Right ventricle myocardium inferior (tissue), 1 donor: ENCODE measurements at regions not wholly inside any gene's neighbourhood (a gene's known extent, or its start where the extent isn't known, plus 50 kb on each side); places are given as distances from the start of the nearest gene placed in this dataset.
"Not testable (repeated sequence)": the region's sequence is repeated elsewhere in the genome, so short reads cannot be mapped to it uniquely, and the experiment has no call there.

ENCODE experiments used
- ATAC-seq: fragments of 200-7000 bp; cut with Tn5 transposase; one replicate; pipeline ENCODE4 v1.9.1; 2020; ENCODE audit warnings: mild to moderate bottlenecking, moderate library complexity
- DNase-seq: peaks from one replicate; pipeline ENCODE4 v3.0.0; 2021; ENCODE audit errors: missing footprints
- intact Hi-C: fragments of 100-400 bp; cut with DNase I; formaldehyde crosslinking; loops from one replicate; pipeline ENCODE4 v1.11.0; 2022
- donor health status: DM: no; HTN: yes; CAD: no; lungs with severe emphysema.

- intact Hi-C loops: no loop called here
- ATAC-seq: no peak
- DNase-seq: no peak
Observed at GRCh38 chr3:177855021-177855420, 657.7 kb upstream of the TBL1XR1 start.

- no peak for ATAC-seq
- intact Hi-C loops: no loop called here
- no peak for DNase-seq
Observed at GRCh38 chr3:177860184-177860583, 662.9 kb upstream of the TBL1XR1 start.

GRCh38 chr3:177862962-177863491 is 665.7 kb upstream of the TBL1XR1 start:
- intact Hi-C loops: no loop called here
- DNase-seq (no peak), ATAC-seq (no peak)

DNA sequence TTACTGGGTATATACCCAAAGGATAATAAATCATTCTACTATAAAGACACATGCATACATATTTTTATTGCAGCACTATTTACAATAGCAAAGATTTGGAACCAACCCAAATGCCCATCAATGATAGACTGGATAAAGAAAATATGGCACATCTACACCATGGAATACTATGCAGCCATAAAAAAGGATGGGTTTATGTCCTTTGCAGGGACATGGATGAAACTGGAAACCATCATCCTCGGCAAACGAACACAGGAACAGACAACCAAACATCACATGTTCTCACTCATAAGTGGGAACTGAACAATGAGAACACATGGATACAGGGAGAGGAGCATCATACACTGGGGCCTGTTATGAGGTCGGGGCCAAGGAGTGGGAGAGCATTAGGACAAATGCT is 665.0 kb upstream of the KCNMB2 start:
- ATAC-seq, DNase-seq, intact Hi-C loops: not testable (repeated sequence)

GRCh38 chr3:177878192-177878591 is 658.0 kb upstream of the KCNMB2 start:
- DNase-seq (no peak), ATAC-seq (no peak)
- intact Hi-C loops: no loop called here

- DNase-seq: no peak
- no peak for ATAC-seq
- intact Hi-C loops: no loop called here
Observed at GRCh38 chr3:177878957-177879356, 657.3 kb upstream of the KCNMB2 start.

GRCh38 chr3:177881351-177881750 is 654.9 kb upstream of the KCNMB2 start:
- DNase-seq (no peak), ATAC-seq (no peak)
- intact Hi-C loops: loop anchor here (5.0 kb wide), 1 partner anchor 49 kb away; no protein-coding TSS in a partner anchor

DNA sequence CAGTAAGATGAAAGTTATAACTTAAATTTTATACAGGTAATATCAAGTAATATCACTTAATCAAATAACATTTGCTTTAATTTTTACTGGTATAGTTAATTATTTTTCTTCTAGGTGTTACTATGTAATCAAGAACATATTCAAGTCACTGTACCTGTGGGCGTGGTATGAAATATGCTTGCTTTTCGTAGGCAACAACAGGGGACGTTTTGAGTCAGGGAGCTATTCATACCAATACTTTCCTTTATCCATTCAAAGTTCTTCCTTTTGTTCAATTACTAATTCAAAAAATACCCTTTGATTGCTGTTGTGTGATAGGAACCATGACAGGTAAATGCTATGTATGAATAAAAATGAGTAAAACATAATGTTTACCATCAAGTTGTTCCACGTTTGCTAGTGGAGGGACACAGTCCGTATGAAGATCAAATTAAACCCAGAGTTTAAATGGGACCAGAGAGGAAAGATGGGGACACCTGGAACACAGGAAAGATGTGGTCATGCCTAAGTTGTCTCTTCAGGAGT is 654.0 kb upstream of the KCNMB2 start:
- intact Hi-C loops: loop anchor here (5.0 kb wide), 1 partner anchor 50 kb away; no protein-coding TSS in a partner anchor
- ATAC-seq: no peak

GRCh38 chr3:177883091-177883490 is 653.1 kb upstream of the KCNMB2 start:
- intact Hi-C loops: loop anchor here (5.0 kb wide), 1 partner anchor 51 kb away; no protein-coding TSS in a partner anchor
- DNase-seq: no peak
- no peak for ATAC-seq

More for the DNA sequence above, 654.0 kb upstream of the KCNMB2 start:
- DNase-seq: no peak

DNA sequence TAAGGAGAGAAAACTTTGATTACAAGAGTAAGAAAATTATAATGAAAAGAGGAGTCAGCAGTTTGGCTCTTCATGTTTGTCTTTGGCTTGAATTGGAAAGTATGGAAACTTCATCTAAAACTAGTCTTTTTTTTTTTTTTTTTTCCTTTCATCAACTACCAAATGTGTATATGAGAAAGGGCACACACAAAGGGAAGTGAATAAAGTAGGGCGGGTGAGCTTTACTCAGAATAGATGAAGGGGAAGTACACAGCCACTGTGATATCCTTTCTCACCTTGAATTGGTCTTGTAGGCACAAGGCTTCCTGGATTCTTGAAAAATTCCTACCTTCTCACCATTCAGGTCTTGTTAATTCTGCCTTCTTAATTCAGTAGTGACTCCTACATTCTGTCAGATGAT is 652.3 kb upstream of the KCNMB2 start:
- DNase-seq (no peak), ATAC-seq (no peak)

GRCh38 chr3:177885063-177885462 is 651.2 kb upstream of the KCNMB2 start:
- no peak for ATAC-seq
- intact Hi-C loops: no loop called here
- no peak for DNase-seq

More for the DNA sequence above, 652.3 kb upstream of the KCNMB2 start:
- intact Hi-C loops: loop anchor here (5.0 kb wide), 1 partner anchor 52 kb away; no protein-coding TSS in a partner anchor

DNA sequence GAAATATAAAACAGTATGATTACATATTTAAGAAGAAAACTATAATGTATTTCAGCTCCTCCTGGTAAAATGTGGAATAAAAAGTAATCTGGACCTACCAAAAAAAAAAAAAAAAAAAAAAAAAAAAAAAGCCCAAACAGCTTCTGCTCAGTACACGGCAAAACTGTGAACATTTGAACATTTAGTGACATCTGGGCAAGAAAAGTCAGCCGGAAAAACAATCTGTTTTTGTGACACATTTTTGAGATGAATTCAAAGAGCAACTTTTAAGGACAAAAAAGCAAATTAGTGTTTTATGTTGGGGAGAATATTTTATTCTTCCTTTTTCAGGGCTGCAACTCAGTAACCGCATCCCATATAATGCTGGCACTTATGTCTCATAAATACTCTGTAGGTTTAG is 649.7 kb upstream of the KCNMB2 start:
- DNase-seq (no peak), ATAC-seq (no peak)
- intact Hi-C loops: no loop called here

DNA sequence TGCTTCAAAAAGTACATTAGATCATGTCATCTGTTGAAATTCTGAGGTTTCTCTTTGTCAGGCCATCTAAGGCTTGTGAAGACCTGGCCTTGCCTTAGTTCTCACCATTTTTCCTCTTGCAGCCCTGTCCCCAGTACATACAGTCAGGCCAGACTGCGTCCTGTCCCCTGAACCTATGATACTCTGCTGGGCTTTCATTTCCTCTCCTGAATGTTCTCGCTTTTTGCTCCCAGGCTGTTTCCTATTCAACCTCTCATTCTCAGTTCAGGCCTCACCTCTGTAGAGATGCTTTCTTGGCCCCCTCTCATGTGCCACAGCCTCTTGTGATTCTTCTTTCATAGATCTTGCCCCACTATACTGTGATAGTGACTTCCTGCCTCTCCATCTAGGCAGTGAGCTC is 648.8 kb upstream of the KCNMB2 start:
- intact Hi-C loops: no loop called here
- ATAC-seq (no peak), DNase-seq (no peak)

DNA sequence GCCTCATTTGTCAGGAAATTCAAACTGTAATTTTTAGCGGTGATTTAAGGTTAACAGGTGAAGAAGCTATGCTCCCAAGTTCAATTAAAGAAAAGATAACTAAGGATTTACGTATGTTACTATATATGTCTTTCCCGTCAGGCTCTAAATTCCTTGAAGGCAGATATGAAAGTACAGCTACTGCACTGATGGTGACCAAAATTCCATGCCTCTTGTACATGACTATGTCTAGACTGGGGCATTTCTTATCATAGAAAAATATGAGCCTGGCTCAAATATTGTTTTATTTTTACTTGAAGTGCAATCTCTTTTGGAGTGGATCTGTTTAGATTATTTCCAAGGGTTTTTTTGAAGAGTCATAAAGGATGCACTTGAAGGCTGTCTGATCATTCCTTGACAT is 647.1 kb upstream of the KCNMB2 start:
- ATAC-seq (no peak), DNase-seq (no peak)
- intact Hi-C loops: no loop called here

DNA sequence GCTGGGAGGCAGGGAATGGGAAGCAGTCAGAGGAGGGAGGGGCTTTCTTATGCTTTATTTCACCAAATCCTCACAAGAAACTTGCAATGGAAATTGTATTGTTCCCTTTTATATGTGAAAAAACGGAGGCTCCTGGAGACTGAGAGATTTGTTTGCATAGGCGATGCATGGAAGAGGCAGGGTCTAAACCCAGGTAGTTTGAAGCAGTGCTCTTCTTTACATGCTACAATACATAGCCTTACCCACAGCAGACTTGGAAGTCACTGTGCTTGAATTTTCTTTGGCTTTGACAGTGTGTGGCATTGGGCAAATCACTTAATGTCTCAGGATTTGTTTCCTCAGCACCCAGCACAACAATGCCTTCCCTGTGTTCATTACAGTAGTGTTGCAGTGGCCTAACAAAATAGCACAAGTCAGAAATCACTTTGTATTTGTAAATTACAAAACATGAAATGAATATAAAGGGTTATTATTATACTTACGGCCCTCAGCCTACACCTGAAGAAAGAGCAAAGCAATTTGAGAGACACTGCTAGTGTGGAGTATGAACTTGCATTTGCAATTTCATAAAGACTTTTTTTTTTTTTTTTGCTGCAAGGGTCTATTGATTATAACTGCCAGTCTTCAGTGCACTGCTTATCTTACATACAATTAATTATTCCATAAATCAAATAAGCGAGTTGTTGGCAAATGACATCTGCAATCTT is 646.4 kb upstream of the KCNMB2 start:
- ATAC-seq (no peak), DNase-seq (no peak)
- intact Hi-C loops: no loop called here

- DNase-seq (no peak), ATAC-seq (no peak)
- intact Hi-C loops: no loop called here
Observed at GRCh38 chr3:177890359-177890683, 645.9 kb upstream of the KCNMB2 start.

DNA sequence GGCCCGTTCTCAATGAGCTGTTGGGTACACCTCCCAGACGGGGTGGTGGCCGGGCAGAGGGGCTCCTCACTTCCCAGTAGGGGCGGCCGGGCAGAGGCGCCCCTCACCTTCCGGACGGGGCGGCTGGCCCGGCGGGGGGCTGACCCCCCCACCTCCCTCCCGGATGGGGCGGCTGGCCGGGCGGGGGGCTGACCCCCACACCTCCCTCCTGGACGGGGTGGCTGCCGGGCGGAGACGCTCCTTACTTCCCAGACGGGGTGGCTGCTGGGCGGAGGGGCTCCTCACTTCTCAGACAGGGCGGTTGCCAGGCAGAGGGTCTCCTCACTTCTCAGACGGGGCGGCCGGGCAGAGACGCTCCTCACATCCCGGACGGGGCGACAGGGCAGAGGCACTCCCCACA is 644.7 kb upstream of the KCNMB2 start:
- ATAC-seq, DNase-seq, intact Hi-C loops: not testable (repeated sequence)

DNA sequence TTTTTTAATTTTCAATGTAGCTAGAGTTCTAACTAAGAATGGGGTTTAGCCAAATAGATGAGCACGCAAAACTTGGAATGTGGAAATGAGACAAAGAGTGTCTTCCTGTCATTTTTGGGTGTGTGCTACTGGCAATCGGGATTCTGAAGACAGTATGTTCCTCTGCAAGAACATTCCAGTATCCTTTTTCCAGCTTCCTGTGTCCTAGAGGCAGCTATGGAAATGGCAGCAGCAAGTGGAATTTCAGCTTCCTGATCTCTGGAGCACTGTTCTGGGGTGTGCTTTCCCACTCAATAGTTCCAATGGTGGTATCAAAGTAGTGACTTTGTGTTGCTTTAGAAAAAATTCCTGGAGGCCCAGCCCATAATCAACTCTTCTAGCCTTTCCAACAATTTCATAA is 642.9 kb upstream of the KCNMB2 start:
- DNase-seq: no peak
- intact Hi-C loops: no loop called here
- no peak for ATAC-seq

GRCh38 chr3:177894081-177894728 is 642.0 kb upstream of the KCNMB2 start:
- intact Hi-C loops: no loop called here
- no peak for ATAC-seq

DNA sequence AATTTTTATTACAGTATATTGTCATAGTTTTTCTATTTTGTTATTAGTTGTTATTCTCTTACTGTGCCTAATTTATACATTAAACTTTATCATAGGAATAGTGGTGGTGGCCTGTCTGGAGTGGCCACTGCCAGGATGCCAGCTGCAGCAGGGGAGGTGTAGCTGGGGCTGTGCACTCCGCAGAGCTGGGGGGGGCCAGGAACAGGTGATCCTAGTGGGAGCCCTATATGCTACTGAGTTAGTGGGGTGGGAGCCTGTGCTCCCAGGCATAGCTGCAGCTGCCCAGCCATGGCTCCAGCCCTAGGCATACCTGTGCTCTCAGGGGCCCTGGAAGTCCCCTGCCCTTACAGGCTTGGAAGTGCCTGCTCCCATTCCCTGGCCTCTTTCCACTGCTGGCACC is 638.1 kb upstream of the KCNMB2 start:
- DNase-seq (no peak), ATAC-seq (no peak)
- intact Hi-C loops: no loop called here

More at GRCh38 chr3:177894081-177894728, 642.0 kb upstream of the KCNMB2 start:
- no peak for DNase-seq
